IMR-90 (cell line): ENCODE measurements at regions not wholly inside any gene's neighbourhood (a gene's known extent, or its start where the extent isn't known, plus 50 kb on each side); places are given as distances from the start of the nearest gene placed in this dataset.

Source experiments
- ATAC-seq: fragments of 200-7000 bp; cut with Tn5 transposase; 2 replicates; pipeline ENCODE4 v1.9.1; 2020; ENCODE audit warnings: low read depth, mild to moderate bottlenecking, moderate library complexity
- BruUV-seq: library from RNA; stranded (reverse); fragments of 400-500 nt; replicated peaks from 2 replicates; lab custom pipeline; 2021; lab: Mats Ljungman, UMichigan
- CTCF ChIA-PET: fragments of 300-600 bp; formaldehyde crosslinking; extraction: SDS; loops from one replicate; lab custom pipeline; 2021; ENCODE audit warnings: antibody characterized with exemption; lab: Yijun Ruan, JAX
- POLR2A ChIA-PET: fragments of 300-600 bp; sonication (Branson Sonifier 250); formaldehyde crosslinking; loops from one replicate; lab custom pipeline; 2022; ENCODE audit warnings: antibody characterized with exemption; ENCODE audit not compliant: unreplicated experiment; lab: Charles Lee
- DNase-seq: peaks from one replicate; pipeline ENCODE4 v3.0.0; 2013
- H2AFZ ChIP-seq: replicated peaks from 2 replicates; pipeline ENCODE3; 2013; ENCODE audit warnings: low read length, mild to moderate bottlenecking; ENCODE audit not compliant: poor library complexity
- H2AK5ac ChIP-seq: 2 replicates; pipeline ENCODE4 v1.6.1; 2013; ENCODE audit warnings: low read depth, low read length, inconsistent platforms
- H2AK9ac ChIP-seq: replicated peaks from 2 replicates; pipeline ENCODE3; 2013; ENCODE audit warnings: mild to moderate bottlenecking, low read depth, low read length, moderate library complexity; ENCODE audit not compliant: poor library complexity
- H2BK120ac ChIP-seq: 2 replicates; pipeline ENCODE4 v1.6.1; 2013; ENCODE audit warnings: low read depth, low read length, inconsistent platforms
- H2BK15ac ChIP-seq: 3 replicates; pipeline ENCODE4 v1.6.1; 2013; ENCODE audit warnings: low read depth, low read length, inconsistent platforms
- H2BK20ac ChIP-seq: 2 replicates; pipeline ENCODE4 v1.6.1; 2013; ENCODE audit warnings: low read depth, mild to moderate bottlenecking, inconsistent platforms, low read length, moderate library complexity
- H2BK5ac ChIP-seq: 2 replicates; pipeline ENCODE4 v1.6.1; 2013; ENCODE audit warnings: mild to moderate bottlenecking, low read depth, low read length, inconsistent platforms; ENCODE audit not compliant: poor library complexity, severe bottlenecking
- H3K14ac ChIP-seq: replicated peaks from 2 replicates; pipeline ENCODE4 v1.6.1; 2013; ENCODE audit warnings: low read depth, low read length, inconsistent platforms
- H3K18ac ChIP-seq: 2 replicates; pipeline ENCODE4 v1.6.1; 2013; ENCODE audit warnings: low read depth, low read length, control low read depth
- H3K23ac ChIP-seq: 2 replicates; pipeline ENCODE4 v1.6.1; 2013; ENCODE audit warnings: low read depth, low read length, inconsistent platforms
- H3K27ac ChIP-seq: 2 replicates; pipeline ENCODE4 v1.5.1; 2013; ENCODE audit warnings: mild to moderate bottlenecking, control low read depth, low read length; ENCODE audit not compliant: insufficient read depth
- H3K27me3 ChIP-seq: 2 replicates; pipeline ENCODE4 v1.6.1; 2013; ENCODE audit warnings: low read length; ENCODE audit not compliant: control insufficient read depth, insufficient read depth
- H3K36me3 ChIP-seq: 2 replicates; pipeline ENCODE4 v1.6.1; 2013; ENCODE audit warnings: low read length, mixed read lengths; ENCODE audit not compliant: control insufficient read depth, insufficient read depth
- H3K4ac ChIP-seq: 2 replicates; pipeline ENCODE4 v1.6.1; 2013; ENCODE audit warnings: low read depth, low read length, inconsistent platforms
- H3K4me1 ChIP-seq: 2 replicates; pipeline ENCODE4 v1.6.1; 2013; ENCODE audit warnings: low read length, mixed read lengths; ENCODE audit not compliant: control insufficient read depth, insufficient read depth
- H3K4me2 ChIP-seq: 2 replicates; pipeline ENCODE4 v1.6.1; 2013; ENCODE audit warnings: low read depth, mild to moderate bottlenecking, control low read depth, low read length, moderate library complexity
- H3K4me3 ChIP-seq: 2 replicates; pipeline ENCODE4 v1.5.1; 2013; ENCODE audit warnings: low read depth, mild to moderate bottlenecking, control low read depth, low read length, moderate library complexity; ENCODE audit not compliant: insufficient read depth
- H3K56ac ChIP-seq: 2 replicates; pipeline ENCODE4 v1.6.1; 2013; ENCODE audit warnings: low read length, inconsistent platforms; ENCODE audit not compliant: insufficient read depth; ENCODE audit errors: extremely low read depth
- H3K79me1 ChIP-seq, 2 experiments: 2 replicates each; pipeline ENCODE4 v1.6.1; 2013; ENCODE audit warnings: low read length in 2 of 2, inconsistent platforms in 1 of 2, low read depth in 1 of 2
- H3K9ac ChIP-seq: 2 replicates; pipeline ENCODE4 v1.6.1; 2013; ENCODE audit warnings: low read depth, low read length, control low read depth
- H3K9me1 ChIP-seq: 2 replicates; pipeline ENCODE4 v1.6.1; 2013; ENCODE audit warnings: low read length, inconsistent platforms; ENCODE audit not compliant: insufficient read depth
- H3K9me3 ChIP-seq: 2 replicates; pipeline ENCODE4 v1.6.1; 2013; ENCODE audit warnings: low read length; ENCODE audit not compliant: control insufficient read depth, insufficient read depth
- H4K20me1 ChIP-seq: 2 replicates; pipeline ENCODE4 v1.6.1; 2013; ENCODE audit warnings: low read length, inconsistent platforms; ENCODE audit not compliant: insufficient read depth
- H4K5ac ChIP-seq: 2 replicates; pipeline ENCODE4 v1.6.1; 2013; ENCODE audit warnings: mild to moderate bottlenecking, low read depth, low read length, control low read depth
- H4K8ac ChIP-seq, 2 experiments: 2 replicates each; pipeline ENCODE4 v1.6.1; 2013; ENCODE audit warnings: low read depth in 2 of 2, low read length in 2 of 2, control low read depth in 1 of 2, inconsistent platforms in 1 of 2
- H4K91ac ChIP-seq: 2 replicates; pipeline ENCODE4 v1.6.1; 2013; ENCODE audit warnings: low read depth, low read length, inconsistent platforms; ENCODE audit not compliant: insufficient read depth
- BHLHE40 ChIP-seq: fragments of 150-350 bp; IDR thresholded peaks from 2 replicates; pipeline ENCODE4 v1.6.1; 2016; ENCODE audit warnings: mild to moderate bottlenecking, low read depth, low read length
- CEBPB ChIP-seq: IDR thresholded peaks from 2 replicates; pipeline ENCODE4 v1.6.1; 2012; ENCODE audit warnings: low read depth, low read length, improper control_type of control experiment
- CHD1 ChIP-seq: IDR thresholded peaks from 2 replicates; pipeline ENCODE4 v1.6.1; 2012; ENCODE audit warnings: low read depth, low read length, improper control_type of control experiment
- CTCF ChIP-seq: conservative IDR thresholded peaks from 2 replicates; pipeline ENCODE4 v1.5.1; 2012; ENCODE audit warnings: mild to moderate bottlenecking, low read depth, low read length, improper control_type of control experiment
- ELK1 ChIP-seq: fragments of 150-350 bp; IDR thresholded peaks from 2 replicates; pipeline ENCODE4 v1.6.1; 2016; ENCODE audit warnings: low read depth, mild to moderate bottlenecking, low read length, moderate library complexity, borderline replicate concordance
- MAFK ChIP-seq: IDR thresholded peaks from 2 replicates; pipeline ENCODE4 v1.6.1; 2012; ENCODE audit warnings: low read depth, low read length, improper control_type of control experiment
- MAZ ChIP-seq: IDR thresholded peaks from 2 replicates; pipeline ENCODE4 v1.6.1; 2012; ENCODE audit warnings: low read depth, mild to moderate bottlenecking, low read length, improper control_type of control experiment, moderate library complexity, borderline replicate concordance
- MXI1 ChIP-seq: IDR thresholded peaks from 2 replicates; pipeline ENCODE4 v1.6.1; 2012; ENCODE audit warnings: low read depth, mild to moderate bottlenecking, low read length, moderate library complexity, borderline replicate concordance
- NFE2L2 ChIP-seq: fragments of 150-350 bp; IDR thresholded peaks from 2 replicates; pipeline ENCODE4 v1.6.1; 2016; ENCODE audit warnings: low read depth, mild to moderate bottlenecking, low read length
- POLR2A ChIP-seq: IDR thresholded peaks from 2 replicates; pipeline ENCODE4 v1.6.1; 2012; ENCODE audit warnings: mild to moderate bottlenecking, low read depth, low read length
- RAD21 ChIP-seq: IDR thresholded peaks from 2 replicates; pipeline ENCODE4 v1.6.1; 2012; ENCODE audit warnings: low read length, improper control_type of control experiment
- RCOR1 ChIP-seq: IDR thresholded peaks from 2 replicates; pipeline ENCODE4 v1.6.1; 2012; ENCODE audit warnings: mild to moderate bottlenecking, low read length, improper control_type of control experiment; ENCODE audit not compliant: insufficient replicate concordance
- USF2 ChIP-seq: fragments of 150-350 bp; IDR thresholded peaks from 2 replicates; pipeline ENCODE4 v1.6.1; 2017; ENCODE audit warnings: mild to moderate bottlenecking, antibody characterized with exemption, low read length, low read depth
- WGBS, 2 experiments: methylation state at CpG; one replicate each; pipeline versions ENCODE4 v1.1.5 to v1.1.7; 2013; ENCODE audit warnings: missing lambda C conversion rate in 2 of 2; ENCODE audit not compliant: insufficient read length in 1 of 2; ENCODE audit errors: extremely low coverage in 2 of 2; 5-methylcytosine and 5-hydroxymethylcytosine counted together
- dilution Hi-C: fragments of 300-500 bp; cut with HindIII; formaldehyde crosslinking; loops from one replicate; pipeline ENCODE4 v1.14.3; 2018; ENCODE audit warnings: low sequenced_read_pairs; ENCODE audit not compliant: unreplicated experiment
- in situ Hi-C: fragments of 300-500 bp; cut with MboI; formaldehyde crosslinking; loops from 3 replicates; pipeline ENCODE4 v1.14.3; 2019; ENCODE audit warnings: low sequenced_read_pairs, inconsistent platforms, mixed read lengths
- intact Hi-C: fragments of 100-400 bp; cut with micrococcal nuclease; formaldehyde crosslinking; loops from 2 replicates; pipeline ENCODE4 v1.10.0; 2022

- H2AFZ ChIP-seq = no peak overlapping the region
- H2BK120ac ChIP-seq = no peak overlapping the region
- no peak for TF ChIP-seq NFE2L2
- TF ChIP-seq RCOR1 = no peak
- no peak for TF ChIP-seq CTCF
- no peak for TF ChIP-seq MAFK
- TF ChIP-seq MAZ = no peak
- TF ChIP-seq USF2 = no peak
- TF ChIP-seq BHLHE40 = no peak
- no peak for TF ChIP-seq ELK1
- no peak for TF ChIP-seq CHD1
- TF ChIP-seq MXI1 = no peak
- TF ChIP-seq RAD21 = no peak
- TF ChIP-seq CEBPB = no peak
- TF ChIP-seq POLR2A = no peak
- peaks cover 5% of the 10 kb centered on the region; the same call in 1 of the 2 replicates for H3K9me3 ChIP-seq
- no peaks in the 10 kb centered on the region for H3K27me3 ChIP-seq
- intact Hi-C loops (no loop called here), dilution Hi-C loops (no loop called here), in situ Hi-C loops (no loop called here)
- no peaks in the 10 kb centered on the region for H4K20me1 ChIP-seq
- no peaks in the 10 kb centered on the region for H3K4me1 ChIP-seq
- no peak overlapping the region for H2AK5ac ChIP-seq
- no peak overlapping the region for H3K4ac ChIP-seq
- H3K56ac ChIP-seq = no peak overlapping the region
- no peak overlapping the region for H4K8ac ChIP-seq
- DNase-seq (no peak), ATAC-seq (no peak)
- H2BK5ac ChIP-seq = no peak overlapping the region
- no peak overlapping the region for H3K18ac ChIP-seq
- no peaks in the 10 kb centered on the region for H3K36me3 ChIP-seq
- no peak overlapping the region for H2BK20ac ChIP-seq
- H3K4me3 ChIP-seq = no peak overlapping the region
- no peak overlapping the region for H2AK9ac ChIP-seq
- no TSS peak for BruUV-seq
- H3K27ac ChIP-seq = no peak overlapping the region
- no peak overlapping the region for H3K14ac ChIP-seq
- no peak overlapping the region for H3K9ac ChIP-seq
- no peaks in the 10 kb centered on the region for H3K79me1 ChIP-seq
- ChIA-PET POLR2A (no interaction called here), CTCF (no interaction called here)
- H2BK15ac ChIP-seq = no peak overlapping the region
- no peak overlapping the region for H4K91ac ChIP-seq
- H3K9me1 ChIP-seq = no peaks in the 10 kb centered on the region
- H3K23ac ChIP-seq = no peak overlapping the region
- H3K4me2 ChIP-seq = no peak overlapping the region
- H4K5ac ChIP-seq = no peak overlapping the region
- WGBS, 2 experiments = no CpG with 5 or more reads among the region's 6 CpGs
Measured at GRCh38 chr1:34625521-34626015, 129.3 kb upstream of the GJB5 start.
